Neural progenitor cell (in vitro differentiated cells): ENCODE measurements at regions not wholly inside any gene's neighbourhood (a gene's known extent, or its start where the extent isn't known, plus 50 kb on each side); places are given as distances from the start of the nearest gene placed in this dataset.

Experiments used
- DNase-seq: peaks from one replicate; pipeline ENCODE4 v3.0.0-alpha.2; 2016; ENCODE audit warnings: low spot score
- H2AFZ ChIP-seq: fragments of 200-600 bp; sonication (generic); replicated peaks from 2 replicates; pipeline ENCODE4 v1.6.1; 2016; ENCODE audit warnings: antibody characterized with exemption
- H3F3A ChIP-seq: fragments of 200-600 bp; sonication (generic); 2 replicates; pipeline ENCODE4 v1.6.1; 2016; ENCODE audit warnings: antibody characterized with exemption, low read depth
- H3K27ac ChIP-seq: fragments of 200-600 bp; sonication (generic); 2 replicates; pipeline ENCODE4 v1.5.1; 2016; ENCODE audit warnings: mild to moderate bottlenecking
- H3K27me3 ChIP-seq: fragments of 200-600 bp; sonication (generic); 2 replicates; pipeline ENCODE4 v1.6.1; 2016; ENCODE audit warnings: mild to moderate bottlenecking, moderate library complexity
- H3K36me3 ChIP-seq: fragments of 200-600 bp; sonication (generic); 2 replicates; pipeline ENCODE4 v1.5.1; 2016
- H3K4me1 ChIP-seq: fragments of 200-600 bp; sonication (generic); 2 replicates; pipeline ENCODE4 v1.6.1; 2016; ENCODE audit warnings: mixed run types
- H3K4me2 ChIP-seq: fragments of 200-600 bp; sonication (generic); 2 replicates; pipeline ENCODE4 v1.6.1; 2016
- H3K4me3 ChIP-seq: fragments of 200-600 bp; sonication (generic); 2 replicates; pipeline ENCODE4 v1.5.1; 2016
- H3K79me2 ChIP-seq: fragments of 200-600 bp; sonication (generic); 2 replicates; pipeline ENCODE4 v1.6.1; 2016; ENCODE audit warnings: low read depth
- H3K9ac ChIP-seq: fragments of 200-600 bp; sonication (generic); 2 replicates; pipeline ENCODE4 v1.6.1; 2016
- H3K9me3 ChIP-seq: fragments of 200-600 bp; sonication (generic); 2 replicates; pipeline ENCODE4 v1.5.1; 2016; ENCODE audit warnings: low read depth
- H4K20me1 ChIP-seq: fragments of 200-600 bp; sonication (generic); 2 replicates; pipeline ENCODE4 v1.6.1; 2016; ENCODE audit warnings: low read depth
- H3K27ac Mint-ChIP-seq: 3 replicates; pipeline ENCODE4 v1.8.0; 2021; ENCODE audit warnings: mixed read lengths
- H3K27me3 Mint-ChIP-seq: 2 replicates; pipeline ENCODE4 v1.8.0; 2022; ENCODE audit warnings: low read depth, mild to moderate bottlenecking, inconsistent platforms, moderate library complexity, mixed read lengths; ENCODE audit not compliant: insufficient read depth
- H3K36me3 Mint-ChIP-seq: 3 replicates; pipeline ENCODE4 v1.8.0; 2021; ENCODE audit warnings: mixed read lengths
- H3K4me1 Mint-ChIP-seq: 3 replicates; pipeline ENCODE4 v1.8.0; 2021; ENCODE audit warnings: mixed read lengths
- H3K4me3 Mint-ChIP-seq: 3 replicates; pipeline ENCODE4 v1.8.0; 2021; ENCODE audit warnings: mild to moderate bottlenecking, moderate library complexity, mixed read lengths
- H3K9me3 Mint-ChIP-seq: 3 replicates; pipeline ENCODE4 v1.8.0; 2020; ENCODE audit warnings: mixed read lengths
- CTCF ChIP-seq: fragments of 200-600 bp; sonication (generic); IDR thresholded peaks from 2 replicates; pipeline ENCODE4 v1.5.1; 2017; ENCODE audit warnings: antibody characterized with exemption, mild to moderate bottlenecking
- EZH2 ChIP-seq: fragments of 200-600 bp; sonication (generic); IDR thresholded peaks from 2 replicates; pipeline ENCODE4 v1.6.1; 2017; ENCODE audit warnings: antibody characterized with exemption, mild to moderate bottlenecking, moderate library complexity
- EZH2phosphoT487 ChIP-seq: fragments of 200-600 bp; sonication (generic); IDR thresholded peaks from 2 replicates; pipeline ENCODE4 v1.6.1; 2017; ENCODE audit warnings: antibody characterized with exemption

GRCh38 chr1:71240656-71241055 is 159.8 kb upstream of the ZRANB2 start:
- Mint-ChIP-seq H3K4me1 (no peaks in the 10 kb centered on the region), H3K9me3 (no peaks in the 10 kb centered on the region), H3K36me3 (no peaks in the 10 kb centered on the region), H3K27me3 (no peaks in the 10 kb centered on the region), H3K27ac (no peak overlapping the region), H3K4me3 (no peak overlapping the region)
- Histone ChIP-seq H3K4me2 (no peak overlapping the region), H3F3A (no peaks in the 10 kb centered on the region), H3K9ac (no peak overlapping the region), H3K27me3 (no peaks in the 10 kb centered on the region), H3K4me1 (no peaks in the 10 kb centered on the region), H4K20me1 (no peaks in the 10 kb centered on the region), H3K79me2 (no peaks in the 10 kb centered on the region), H2AFZ (no peak overlapping the region), H3K27ac (no peak overlapping the region), H3K9me3 (no peaks in the 10 kb centered on the region), H3K36me3 (no peaks in the 10 kb centered on the region), H3K4me3 (no peak overlapping the region)
- DNase-seq = no peak
- TF ChIP-seq CTCF (no peak), EZH2 (no peak), EZH2phosphoT487 (no peak)

- H2AFZ ChIP-seq = no peak overlapping the region
- Mint-ChIP-seq H3K27me3 (no peaks in the 10 kb centered on the region), H3K4me1 (no peaks in the 10 kb centered on the region), H3K9me3 (no peaks in the 10 kb centered on the region), H3K36me3 (no peaks in the 10 kb centered on the region), H3K4me3 (no peak overlapping the region), H3K27ac (no peak overlapping the region)
- no peaks in the 10 kb centered on the region for H4K20me1 ChIP-seq
- H3F3A ChIP-seq = no peaks in the 10 kb centered on the region
- H3K4me3 ChIP-seq = no peak overlapping the region
- H3K9me3 ChIP-seq = no peaks in the 10 kb centered on the region
- H3K79me2 ChIP-seq = no peaks in the 10 kb centered on the region
- H3K4me1 ChIP-seq = no peaks in the 10 kb centered on the region
- H3K36me3 ChIP-seq = no peaks in the 10 kb centered on the region
- no peaks in the 10 kb centered on the region for H3K27me3 ChIP-seq
- no peak overlapping the region for H3K27ac ChIP-seq
- H3K4me2 ChIP-seq = no peak overlapping the region
- no peak for TF ChIP-seq CTCF
- no peak for TF ChIP-seq EZH2phosphoT487
- TF ChIP-seq EZH2 = no peak
- no peak for DNase-seq
- no peak overlapping the region for H3K9ac ChIP-seq
These were observed 155.7 kb upstream of the ZRANB2 start for GRCh38 chr1:71236503-71236902.

- Histone ChIP-seq H4K20me1 (no peaks in the 10 kb centered on the region), H3K4me3 (no peak overlapping the region), H3K4me2 (no peak overlapping the region), H3K36me3 (no peaks in the 10 kb centered on the region), H3F3A (no peaks in the 10 kb centered on the region), H3K27ac (no peak overlapping the region), H3K9ac (no peak overlapping the region), H3K4me1 (peaks cover 3% of the 10 kb centered on the region), H3K79me2 (no peaks in the 10 kb centered on the region), H3K9me3 (no peaks in the 10 kb centered on the region), H2AFZ (no peak overlapping the region), H3K27me3 (no peaks in the 10 kb centered on the region)
- Mint-ChIP-seq H3K9me3 (no peaks in the 10 kb centered on the region), H3K27ac (no peak overlapping the region), H3K4me3 (no peak overlapping the region), H3K27me3 (no peaks in the 10 kb centered on the region), H3K4me1 (peaks cover 5% of the 10 kb centered on the region), H3K36me3 (no peaks in the 10 kb centered on the region)
- no peak for DNase-seq
- TF ChIP-seq EZH2phosphoT487 = no peak
- no peak for TF ChIP-seq CTCF
- no peak for TF ChIP-seq EZH2
These were observed 152.8 kb upstream of the ZRANB2 start for GRCh38 chr1:71233645-71234044.

- H4K20me1 ChIP-seq = no peaks in the 10 kb centered on the region
- H3K36me3 ChIP-seq = no peaks in the 10 kb centered on the region
- H3K4me2 ChIP-seq = no peak overlapping the region
- Mint-ChIP-seq H3K27me3 (no peaks in the 10 kb centered on the region), H3K36me3 (no peaks in the 10 kb centered on the region), H3K27ac (no peak overlapping the region), H3K4me1 (peaks cover 7% of the 10 kb centered on the region), H3K9me3 (no peaks in the 10 kb centered on the region), H3K4me3 (no peak overlapping the region)
- H3F3A ChIP-seq = no peaks in the 10 kb centered on the region
- H3K9ac ChIP-seq = no peak overlapping the region
- H3K27me3 ChIP-seq = no peaks in the 10 kb centered on the region
- H2AFZ ChIP-seq = no peak overlapping the region
- H3K27ac ChIP-seq = no peak overlapping the region
- no peaks in the 10 kb centered on the region for H3K9me3 ChIP-seq
- no peak for TF ChIP-seq EZH2
- no peak for TF ChIP-seq EZH2phosphoT487
- TF ChIP-seq CTCF = no peak
- H3K79me2 ChIP-seq = no peaks in the 10 kb centered on the region
- H3K4me1 ChIP-seq = peaks cover 6% of the 10 kb centered on the region
- no peak for DNase-seq
- H3K4me3 ChIP-seq = no peak overlapping the region
These were observed 152.0 kb upstream of the ZRANB2 start for GRCh38 chr1:71232786-71233185.
